WTC11 (cell line): ENCODE measurements at regions not wholly inside any gene's neighbourhood (a gene's known extent, or its start where the extent isn't known, plus 50 kb on each side); places are given as distances from the start of the nearest gene placed in this dataset.

Experiments
- ELF4 ChIP-seq: sonication (generic); formaldehyde crosslinking; IDR thresholded peaks from 2 replicates; pipeline ENCODE4 v1.8.1; 2022; ENCODE audit warnings: low read depth, mild to moderate bottlenecking, moderate library complexity, missing genetic modification reagents
- GABPB1 ChIP-seq: sonication (generic); formaldehyde crosslinking; IDR thresholded peaks from 2 replicates; pipeline ENCODE4 v1.8.1; 2023; ENCODE audit warnings: mild to moderate bottlenecking, missing genetic modification reagents
- NR2C2 ChIP-seq: sonication (generic); formaldehyde crosslinking; IDR thresholded peaks from 2 replicates; pipeline ENCODE4 v1.8.0; 2022; ENCODE audit warnings: mild to moderate bottlenecking, missing genetic modification reagents
- NR3C1 ChIP-seq: sonication (generic); formaldehyde crosslinking; conservative IDR thresholded peaks from 2 replicates; pipeline ENCODE4 v1.8.1; 2023; ENCODE audit warnings: low read depth, mild to moderate bottlenecking, missing genetic modification reagents
- TF ChIP-seq, protein P1 (sequence below): sonication (generic); formaldehyde crosslinking; IDR thresholded peaks from 2 replicates; pipeline ENCODE4 v1.8.0; 2022; ENCODE audit warnings: mild to moderate bottlenecking, missing genetic modification reagents
- TF ChIP-seq, protein P2 (sequence below): fragments of 200-600 bp; IDR thresholded peaks from 2 replicates; pipeline ENCODE4 v1.8.0; 2022; ENCODE audit warnings: antibody characterized with exemption

DNA sequence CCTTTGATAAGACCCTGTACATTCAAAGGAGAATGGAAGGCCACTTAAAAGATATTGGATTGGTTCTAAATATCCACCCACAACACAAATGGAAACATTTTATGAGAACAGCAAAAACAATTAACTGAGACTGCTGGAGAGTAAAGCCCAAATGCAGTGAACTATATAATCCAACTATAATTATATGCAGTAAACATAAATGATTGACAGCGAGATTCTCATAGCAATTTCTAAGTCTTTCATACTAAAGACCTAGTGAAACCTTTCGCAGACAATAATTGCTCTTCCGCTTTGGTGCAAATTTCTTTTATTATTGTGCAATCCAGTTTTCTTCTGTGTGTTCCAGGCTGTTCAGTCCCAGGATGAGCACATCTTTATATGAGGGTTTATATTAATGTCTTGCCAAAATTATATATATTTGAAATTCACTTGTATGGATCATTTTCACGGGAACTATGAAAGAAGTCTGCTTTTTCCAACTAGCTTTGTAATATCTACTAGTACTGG is 190.9 kb downstream of the ST6GAL2 start:
- TF ChIP-seq NR2C2 (CRISPR knock-in tag): no peak
- no peak for TF ChIP-seq GABPB1 (CRISPR knock-in tag)
- no peak for TF ChIP-seq ELF4 (CRISPR knock-in tag)
- TF ChIP-seq, protein P1, sequence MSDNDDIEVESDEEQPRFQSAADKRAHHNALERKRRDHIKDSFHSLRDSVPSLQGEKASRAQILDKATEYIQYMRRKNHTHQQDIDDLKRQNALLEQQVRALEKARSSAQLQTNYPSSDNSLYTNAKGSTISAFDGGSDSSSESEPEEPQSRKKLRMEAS (CRISPR knock-in tag): no peak
- TF ChIP-seq, protein P2, sequence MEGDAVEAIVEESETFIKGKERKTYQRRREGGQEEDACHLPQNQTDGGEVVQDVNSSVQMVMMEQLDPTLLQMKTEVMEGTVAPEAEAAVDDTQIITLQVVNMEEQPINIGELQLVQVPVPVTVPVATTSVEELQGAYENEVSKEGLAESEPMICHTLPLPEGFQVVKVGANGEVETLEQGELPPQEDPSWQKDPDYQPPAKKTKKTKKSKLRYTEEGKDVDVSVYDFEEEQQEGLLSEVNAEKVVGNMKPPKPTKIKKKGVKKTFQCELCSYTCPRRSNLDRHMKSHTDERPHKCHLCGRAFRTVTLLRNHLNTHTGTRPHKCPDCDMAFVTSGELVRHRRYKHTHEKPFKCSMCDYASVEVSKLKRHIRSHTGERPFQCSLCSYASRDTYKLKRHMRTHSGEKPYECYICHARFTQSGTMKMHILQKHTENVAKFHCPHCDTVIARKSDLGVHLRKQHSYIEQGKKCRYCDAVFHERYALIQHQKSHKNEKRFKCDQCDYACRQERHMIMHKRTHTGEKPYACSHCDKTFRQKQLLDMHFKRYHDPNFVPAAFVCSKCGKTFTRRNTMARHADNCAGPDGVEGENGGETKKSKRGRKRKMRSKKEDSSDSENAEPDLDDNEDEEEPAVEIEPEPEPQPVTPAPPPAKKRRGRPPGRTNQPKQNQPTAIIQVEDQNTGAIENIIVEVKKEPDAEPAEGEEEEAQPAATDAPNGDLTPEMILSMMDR: no peak
- TF ChIP-seq NR3C1 (CRISPR knock-in tag): no peak
